NK-92 (cell line): ENCODE measurements at regions not wholly inside any gene's neighbourhood (a gene's known extent, or its start where the extent isn't known, plus 50 kb on each side); places are given as distances from the start of the nearest gene placed in this dataset.

ENCODE experiments used
- DNase-seq: peaks from one replicate; lab custom pipeline; 2025; ENCODE audit not compliant: unreplicated experiment; lab: John Stamatoyannopoulos, UW

DNA sequence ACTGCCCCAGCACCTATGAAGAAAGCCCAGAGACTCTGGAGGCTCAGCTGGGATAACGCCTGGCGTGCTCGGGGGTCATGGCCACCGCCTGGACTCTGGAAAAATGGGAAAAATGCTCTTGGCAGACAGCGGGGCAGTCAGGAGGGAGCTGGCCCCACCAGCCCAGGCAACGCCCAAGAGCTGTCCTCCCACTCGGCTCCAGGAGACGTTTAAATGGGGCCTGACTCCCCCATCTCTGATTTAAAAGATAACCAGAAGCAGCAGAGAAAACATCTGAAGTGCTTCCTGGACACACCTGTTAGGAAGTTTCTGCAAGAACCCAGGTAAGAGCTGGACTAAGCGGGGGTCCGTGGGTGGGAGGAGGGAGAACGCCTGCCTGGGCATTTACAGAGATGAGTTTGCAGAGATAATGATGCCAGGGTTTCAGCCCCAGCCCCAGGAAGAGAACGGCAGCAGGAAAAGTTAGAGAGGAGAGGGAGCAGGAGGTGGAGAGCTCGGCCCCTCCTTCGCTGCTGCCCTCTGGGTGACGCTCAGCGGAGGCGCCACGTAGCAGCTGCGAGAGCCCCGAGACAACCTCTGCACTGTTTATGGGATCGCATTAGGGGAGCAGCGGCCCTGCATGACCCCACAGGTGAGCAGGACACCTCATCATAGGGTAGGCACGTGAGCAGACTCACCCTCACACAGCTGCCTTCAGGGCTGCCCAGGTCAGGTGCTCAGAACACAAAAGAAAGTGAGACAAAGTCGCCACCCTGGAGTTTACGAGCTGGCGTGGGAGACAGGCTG, 83.5 kb upstream of the INSIG1 start:
- no peak for DNase-seq

DNA sequence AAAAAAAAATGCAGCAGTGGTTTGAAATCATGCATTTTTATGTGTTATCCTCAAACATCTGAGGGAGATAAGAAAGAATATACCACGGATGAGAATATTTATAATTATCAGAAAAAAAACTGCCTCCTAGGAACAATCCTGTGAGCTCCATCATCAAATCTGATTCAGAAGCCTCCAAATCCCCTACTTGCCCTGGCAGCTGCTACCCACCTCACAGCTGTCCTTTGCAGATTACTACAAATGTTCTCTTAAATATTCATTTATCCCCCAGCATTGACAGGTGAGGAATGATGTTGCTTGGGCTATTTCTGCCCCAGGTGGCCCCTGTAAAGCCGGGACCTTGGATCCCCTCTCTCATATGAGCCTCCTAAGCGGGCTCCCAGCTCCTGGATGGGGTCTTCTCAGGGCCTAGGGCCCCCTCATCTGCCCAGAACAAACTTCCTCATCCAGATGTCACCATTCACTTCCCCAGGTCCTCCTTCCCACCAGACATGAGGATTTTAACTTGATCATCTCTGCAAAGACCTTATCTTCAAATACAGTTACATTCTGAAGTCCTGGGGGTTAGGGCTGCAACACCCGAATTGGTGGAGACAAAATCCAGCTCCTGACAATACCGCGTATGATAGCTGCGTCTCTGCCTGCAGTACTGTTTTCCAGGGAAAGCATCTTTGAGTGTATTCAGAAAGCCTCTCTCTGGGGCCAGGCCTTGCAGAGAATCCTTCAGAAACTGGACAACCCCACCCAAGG, 81.9 kb upstream of the INSIG1 start:
- DNase-seq, result no peak

DNA sequence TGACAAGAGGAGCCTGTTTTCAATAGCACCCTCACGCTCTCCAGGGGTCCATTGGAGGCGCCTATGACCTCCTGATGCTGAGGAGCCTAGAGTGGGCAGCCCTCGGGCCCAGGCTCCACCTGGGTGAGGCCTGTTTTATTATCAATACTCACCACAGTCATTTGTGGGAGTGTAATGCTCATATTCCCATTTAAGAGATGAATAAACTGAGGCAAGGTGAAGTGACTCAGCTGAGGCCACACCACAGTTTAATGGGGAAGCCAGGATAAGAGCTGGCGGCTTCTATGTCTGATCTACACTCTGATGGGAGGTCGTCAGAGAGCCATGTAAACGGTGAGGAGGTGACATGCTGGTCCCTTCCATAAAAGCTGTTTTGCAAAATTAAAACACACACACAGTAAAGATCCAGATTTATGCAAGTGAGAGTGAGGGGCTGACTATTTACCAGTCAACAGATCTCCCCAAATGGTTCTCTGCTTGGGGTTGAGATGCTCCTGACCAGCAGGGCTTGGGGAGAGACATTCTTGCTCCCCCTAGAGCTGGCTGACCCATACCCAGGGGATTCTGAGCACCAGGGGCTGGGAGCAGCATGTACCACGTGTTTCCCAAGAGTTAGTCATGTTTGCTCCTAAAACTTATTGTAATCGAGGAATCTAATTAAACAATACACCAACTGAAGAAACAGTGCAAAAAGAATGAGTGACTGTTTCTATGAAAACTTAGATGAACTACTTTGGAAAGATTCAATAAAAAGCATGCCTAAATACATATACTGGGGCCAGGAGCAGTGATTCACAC, 81.0 kb upstream of the INSIG1 start:
- DNase-seq, result no peak

GRCh38 chr7:155217634-155218033, 80.0 kb upstream of the INSIG1 start:
- no peak for DNase-seq

DNA sequence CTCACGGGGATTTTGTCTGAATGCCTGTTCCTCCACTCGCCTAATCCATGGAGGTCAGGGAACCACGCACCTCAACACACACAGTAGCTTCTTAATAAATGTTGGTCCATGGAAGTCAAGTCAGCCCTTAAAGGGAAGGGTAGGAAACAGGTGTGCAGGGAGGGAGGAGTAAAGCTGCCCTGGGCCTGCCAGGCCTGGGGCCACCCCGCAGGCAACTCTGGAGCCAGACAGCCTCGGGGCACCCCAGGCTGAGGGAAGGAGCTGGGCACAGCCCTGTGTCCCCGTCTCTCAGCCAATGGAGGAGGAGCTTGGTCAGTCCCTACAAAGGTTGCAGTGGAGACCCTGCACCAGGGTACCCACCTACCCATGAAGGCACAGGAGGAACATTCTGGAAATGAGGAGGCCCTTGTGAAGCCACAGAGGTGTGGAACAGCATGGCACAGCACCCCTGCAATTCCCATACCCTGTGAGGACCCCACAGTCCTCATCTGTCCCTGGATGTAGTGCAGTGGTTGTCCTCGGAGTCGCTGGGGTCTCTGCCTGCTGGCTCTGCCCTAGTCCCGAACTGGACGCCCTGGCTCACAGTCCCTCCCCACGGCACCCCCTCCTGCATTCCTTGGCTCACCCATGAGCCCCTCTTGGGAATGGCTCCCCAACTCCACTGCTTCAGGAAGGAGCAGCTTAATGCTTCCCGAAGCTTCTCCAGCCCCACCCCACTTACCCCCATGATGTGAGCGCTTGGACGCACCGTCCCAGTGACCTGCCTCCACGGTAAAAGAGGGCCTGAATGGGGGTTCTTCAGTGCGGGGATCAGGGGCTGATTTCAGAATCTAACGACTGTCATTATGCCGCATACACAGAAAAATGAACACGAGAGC, 79.2 kb upstream of the INSIG1 start:
- DNase-seq, result no peak

DNA sequence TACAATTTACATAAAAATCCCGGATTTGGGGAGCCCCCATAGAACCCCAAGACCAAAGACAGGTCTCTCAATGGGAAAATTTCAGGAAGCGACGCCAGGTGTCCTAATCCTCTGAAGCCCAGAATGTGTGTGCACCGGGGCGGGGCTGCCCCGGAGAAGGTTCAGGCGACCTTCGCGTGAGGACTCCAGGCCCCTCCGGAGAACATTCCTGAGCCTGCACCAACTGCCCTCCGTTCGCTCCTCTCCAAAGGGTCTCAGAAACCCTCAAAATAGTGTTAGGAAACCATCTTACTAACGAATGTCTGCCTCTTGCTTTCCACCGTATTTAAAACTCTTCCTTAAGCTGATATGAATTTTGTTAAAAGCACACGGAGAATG, 78.5 kb upstream of the INSIG1 start:
- DNase-seq, result no peak

- no peak for DNase-seq
These were observed 77.5 kb upstream of the INSIG1 start for GRCh38 chr7:155219947-155220769.

GRCh38 chr7:155220903-155221302, 76.8 kb upstream of the INSIG1 start:
- no peak for DNase-seq

- DNase-seq, result no peak
These were observed 76.1 kb upstream of the INSIG1 start for GRCh38 chr7:155221547-155221946.

DNA sequence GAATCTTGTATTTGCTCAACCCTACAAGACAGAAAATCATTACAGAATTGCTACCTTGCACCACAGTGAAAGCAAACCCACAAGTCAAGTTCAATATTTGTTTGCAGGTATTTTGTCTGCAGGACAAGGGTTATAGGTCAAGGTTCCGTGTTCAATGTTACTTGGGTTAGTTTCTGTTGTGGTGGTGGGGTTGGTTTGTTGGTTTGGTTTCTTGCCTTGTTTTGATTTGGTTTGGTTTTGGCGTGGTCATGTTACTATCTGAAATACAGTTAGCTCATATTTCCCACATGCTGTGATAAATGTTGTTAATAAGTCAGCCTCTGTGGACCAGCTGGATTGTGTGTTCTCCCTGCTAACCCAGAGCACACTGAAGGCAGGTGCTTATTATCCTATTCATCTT, 75.6 kb upstream of the INSIG1 start:
- DNase-seq, result no peak

GRCh38 chr7:155222573-155222972, 75.1 kb upstream of the INSIG1 start:
- DNase-seq, result no peak

DNA sequence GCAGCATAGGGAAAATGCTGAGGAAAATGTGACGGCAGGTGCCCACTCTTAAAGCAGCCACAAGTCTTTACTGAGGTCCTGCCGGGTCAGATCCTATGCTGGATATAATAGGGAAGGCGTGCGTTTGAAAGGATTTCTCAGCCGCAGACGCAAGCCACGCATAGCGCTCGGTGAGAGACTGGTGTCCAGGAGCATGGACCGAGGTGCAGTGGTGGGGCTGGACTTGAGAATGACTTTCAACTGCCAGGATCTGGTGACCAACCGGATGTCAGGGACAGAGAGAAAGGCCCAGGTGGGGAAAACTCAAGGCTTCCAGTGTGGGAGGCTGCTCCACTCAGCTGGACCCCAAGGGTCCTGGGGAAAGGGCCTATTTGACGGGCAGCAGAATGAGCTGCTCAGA, 74.7 kb upstream of the INSIG1 start:
- DNase-seq, result no peak

- DNase-seq, result no peak
These were observed 74.2 kb upstream of the INSIG1 start for GRCh38 chr7:155223503-155223902.

DNA sequence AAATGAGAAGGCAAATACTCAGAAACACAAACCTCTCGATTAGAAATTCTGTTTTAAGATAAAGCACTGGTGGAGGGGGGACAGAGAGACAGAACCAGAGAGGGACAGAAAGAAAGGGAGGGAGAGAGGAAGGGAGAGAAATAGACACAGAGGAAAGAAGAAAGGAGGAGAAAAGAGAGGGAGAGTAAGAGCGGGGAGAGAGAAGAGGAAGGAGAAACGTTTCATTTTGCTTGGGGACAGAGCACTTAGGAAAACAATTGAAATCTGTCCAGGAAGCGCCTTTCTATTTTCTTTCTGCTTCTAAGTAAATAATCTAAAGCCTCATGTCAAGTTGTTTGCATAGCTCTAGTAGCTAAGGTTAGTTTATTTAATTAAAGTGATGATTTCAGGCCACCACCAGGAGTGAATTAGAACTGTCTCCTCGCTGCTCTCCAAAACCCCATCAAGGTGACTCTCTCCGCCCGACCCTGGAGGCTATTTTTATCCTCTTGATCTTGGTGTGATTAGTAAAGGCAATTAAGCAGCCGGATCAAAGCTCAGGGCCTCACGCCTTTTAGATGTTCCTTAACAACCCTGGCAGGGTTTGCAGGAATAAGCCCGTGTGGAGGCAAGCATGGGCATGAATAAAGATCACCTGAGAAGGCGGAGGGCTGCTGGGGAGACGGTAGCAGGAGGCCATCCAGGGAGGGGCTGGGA, 73.4 kb upstream of the INSIG1 start:
- no peak for DNase-seq

GRCh38 chr7:155225095-155225494, 72.6 kb upstream of the INSIG1 start:
- DNase-seq, result no peak

GRCh38 chr7:155225516-155225915, 72.2 kb upstream of the INSIG1 start:
- no peak for DNase-seq

- no peak for DNase-seq
These were observed 71.2 kb upstream of the INSIG1 start for GRCh38 chr7:155226261-155227003.

DNA sequence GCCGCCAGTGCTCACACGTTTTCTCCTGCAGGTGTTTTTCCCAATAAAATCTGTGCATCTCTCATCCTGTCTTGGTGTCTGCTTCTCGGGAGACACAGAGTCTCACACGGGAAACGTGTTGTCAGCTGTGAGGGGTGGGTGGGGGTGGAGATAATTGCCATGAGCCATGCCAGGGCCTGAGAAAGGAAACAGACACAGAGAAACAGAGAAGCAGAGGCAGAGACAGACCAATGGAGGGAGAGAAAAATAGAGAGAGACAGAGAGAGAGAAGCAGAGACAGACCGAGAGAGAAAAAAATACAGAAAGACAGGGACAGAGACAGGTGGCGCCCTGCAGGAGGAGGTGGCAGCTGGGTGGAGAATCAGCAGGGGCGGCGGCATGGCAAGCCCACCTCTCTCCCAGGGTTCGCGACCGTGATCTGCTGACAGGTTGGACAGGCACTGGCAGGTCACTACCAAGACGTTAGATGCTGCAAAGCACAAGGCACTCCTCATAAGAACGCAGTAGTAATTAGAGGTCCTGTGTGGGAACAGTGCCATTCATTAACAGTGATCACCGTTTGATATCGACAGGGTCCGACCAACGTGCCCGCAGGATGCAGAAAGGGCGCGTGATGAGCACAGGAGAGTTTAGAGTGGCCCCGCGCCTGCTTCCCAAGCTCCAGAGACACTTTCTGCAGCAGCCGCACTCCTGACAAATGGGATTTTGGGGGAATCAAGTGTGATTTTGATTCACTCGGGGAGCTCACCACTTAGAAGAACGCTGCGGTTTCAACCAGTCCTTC, 70.5 kb upstream of the INSIG1 start:
- no peak for DNase-seq
